H7 (cell line): ENCODE measurements at regions not wholly inside any gene's neighbourhood (a gene's known extent, or its start where the extent isn't known, plus 50 kb on each side); places are given as distances from the start of the nearest gene placed in this dataset.
"Not testable (repeated sequence)": the region's sequence is repeated elsewhere in the genome, so short reads cannot be mapped to it uniquely, and the experiment has no call there.

Experiments
- DNase-seq: peaks from one replicate; pipeline ENCODE4 v3.0.0; 2012
- H3K27me3 ChIP-seq: 2 replicates; pipeline ENCODE4 v1.6.0; 2011; ENCODE audit warnings: mild to moderate bottlenecking, low read length; ENCODE audit not compliant: control insufficient read depth, insufficient read depth
- H3K36me3 ChIP-seq: replicated peaks from 2 replicates; pipeline ENCODE4 v1.5.1; 2011; ENCODE audit warnings: low read length; ENCODE audit not compliant: control insufficient read depth, insufficient read depth
- H3K4me3 ChIP-seq: 2 replicates; pipeline ENCODE4 v1.5.1; 2011; ENCODE audit warnings: low read depth, mild to moderate bottlenecking, control low read depth, low read length, moderate library complexity; ENCODE audit not compliant: insufficient read depth

GRCh38 chr12:24630446-24630845 is 318.5 kb downstream of the BCAT1 start:
- H3K36me3 ChIP-seq, result no peaks in the 10 kb centered on the region
- no peak overlapping the region for H3K4me3 ChIP-seq
- no peak for DNase-seq
- no peaks in the 10 kb centered on the region for H3K27me3 ChIP-seq

- Histone ChIP-seq H3K4me3 (no peak overlapping the region), H3K36me3 (no peaks in the 10 kb centered on the region), H3K27me3 (no peaks in the 10 kb centered on the region)
- no peak for DNase-seq
Measured at GRCh38 chr12:24625103-24625502, 323.8 kb downstream of the BCAT1 start.

GRCh38 chr12:24619954-24620353 is 328.9 kb downstream of the BCAT1 start:
- DNase-seq, H3K4me3 ChIP-seq, H3K36me3 ChIP-seq, H3K27me3 ChIP-seq: not testable (repeated sequence)

GRCh38 chr12:24617471-24617870 is 331.4 kb downstream of the BCAT1 start:
- H3K36me3 ChIP-seq, result no peaks in the 10 kb centered on the region
- H3K4me3 ChIP-seq, result no peak overlapping the region
- no peak for DNase-seq
- no peaks in the 10 kb centered on the region for H3K27me3 ChIP-seq

GRCh38 chr12:24615967-24616411 is 332.9 kb downstream of the BCAT1 start:
- no peaks in the 10 kb centered on the region for H3K27me3 ChIP-seq
- no peaks in the 10 kb centered on the region for H3K36me3 ChIP-seq
- no peak overlapping the region for H3K4me3 ChIP-seq
- no peak for DNase-seq

- Histone ChIP-seq H3K36me3 (no peaks in the 10 kb centered on the region), H3K4me3 (no peak overlapping the region), H3K27me3 (no peaks in the 10 kb centered on the region)
- DNase-seq, result no peak
Measured at GRCh38 chr12:24608637-24609285, 340.1 kb downstream of the BCAT1 start.

- H3K4me3 ChIP-seq, result no peak overlapping the region
- no peak for DNase-seq
- no peaks in the 10 kb centered on the region for H3K36me3 ChIP-seq
- no peaks in the 10 kb centered on the region for H3K27me3 ChIP-seq
Measured at GRCh38 chr12:24608108-24608507, 340.8 kb downstream of the BCAT1 start.

- Histone ChIP-seq H3K27me3 (no peaks in the 10 kb centered on the region), H3K4me3 (no peak overlapping the region), H3K36me3 (no peaks in the 10 kb centered on the region)
- no peak for DNase-seq
Measured at GRCh38 chr12:24605916-24606315, 343.0 kb downstream of the BCAT1 start.

GRCh38 chr12:24605466-24605865 is 343.4 kb downstream of the BCAT1 start:
- DNase-seq, result no peak
- no peaks in the 10 kb centered on the region for H3K36me3 ChIP-seq
- no peak overlapping the region for H3K4me3 ChIP-seq
- H3K27me3 ChIP-seq, result no peaks in the 10 kb centered on the region

GRCh38 chr12:24603371-24603770 is 345.5 kb downstream of the BCAT1 start:
- Histone ChIP-seq H3K36me3 (no peaks in the 10 kb centered on the region), H3K27me3 (no peaks in the 10 kb centered on the region), H3K4me3 (no peak overlapping the region)
- peak; percentile 46 for DNase-seq

- H3K27me3 ChIP-seq, result no peaks in the 10 kb centered on the region
- no peak for DNase-seq
- H3K36me3 ChIP-seq, result no peaks in the 10 kb centered on the region
- H3K4me3 ChIP-seq, result no peak overlapping the region
Measured at GRCh38 chr12:24600996-24601395, 347.9 kb downstream of the BCAT1 start.

GRCh38 chr12:24600551-24600950 is 348.4 kb downstream of the BCAT1 start:
- no peak overlapping the region for H3K4me3 ChIP-seq

GRCh38 chr12:24599736-24600135 is 349.2 kb downstream of the BCAT1 start:
- no peak for DNase-seq
- Histone ChIP-seq H3K36me3 (no peaks in the 10 kb centered on the region), H3K27me3 (no peaks in the 10 kb centered on the region), H3K4me3 (no peak overlapping the region)

More at GRCh38 chr12:24600551-24600950, 348.4 kb downstream of the BCAT1 start:
- DNase-seq, result no peak
- H3K36me3 ChIP-seq, result no peaks in the 10 kb centered on the region
- no peaks in the 10 kb centered on the region for H3K27me3 ChIP-seq

GRCh38 chr12:24597580-24597979 is 351.3 kb downstream of the BCAT1 start:
- no peaks in the 10 kb centered on the region for H3K27me3 ChIP-seq
- H3K36me3 ChIP-seq, result no peaks in the 10 kb centered on the region
- no peak for DNase-seq
- no peak overlapping the region for H3K4me3 ChIP-seq

GRCh38 chr12:24596768-24597388 is 352.0 kb downstream of the BCAT1 start:
- DNase-seq, result peak; percentile 57
- Histone ChIP-seq H3K36me3 (no peaks in the 10 kb centered on the region), H3K4me3 (no peak overlapping the region), H3K27me3 (no peaks in the 10 kb centered on the region)
